ENCODE measurements at regions not wholly inside any gene's neighbourhood (a gene's known extent, or its start where the extent isn't known, plus 50 kb on each side); places are given as distances from the start of the nearest gene placed in this dataset.

- no peak for TF ChIP-seq CTCF (IDR thresholded peaks at IDR 0.05)
- no peak for TF ChIP-seq POLR2A (IDR thresholded peaks at IDR 0.05)
Observed at GRCh38 chr6:81561731-81562130, 190.8 kb downstream of the TENT5A start.

Data from stomach (tissue), 4 donors.